ENCODE measurements at regions not wholly inside any gene's neighbourhood (a gene's known extent, or its start where the extent isn't known, plus 50 kb on each side); places are given as distances from the start of the nearest gene placed in this dataset.

- CTCF ChIA-PET, result interaction anchor here (1.1 to 1.4 kb wide), 5 partner anchors 11 to 74 kb away, joined by 3 to 4 read pairs (median 3); no protein-coding TSS in a partner anchor
Observed at GRCh38 chr11:121770939-121771595, 318.3 kb upstream of the SORL1-AS1 start.

GRCh38 chr11:121769191-121769590 lies 316.4 kb upstream of the SORL1-AS1 start:
- POLR2A ChIA-PET, result no interaction called here
- CTCF ChIA-PET, result no interaction called here
- DNase-seq (ENCODE audit: extremely low spot score), result no peak
- TF ChIP-seq CTCF (IDR thresholded peaks at IDR 0.05; ENCODE audit: control extremely low read depth, extremely low read depth, low read depth, missing control alignments), result no peak

More at GRCh38 chr11:121770939-121771595, 318.3 kb upstream of the SORL1-AS1 start:
- DNase-seq (ENCODE audit: extremely low spot score), result no peak
- TF ChIP-seq CTCF (IDR thresholded peaks at IDR 0.05; ENCODE audit: control extremely low read depth, extremely low read depth, low read depth, missing control alignments), result no peak
- POLR2A ChIA-PET, result no interaction called here

GRCh38 chr11:121767433-121767832 lies 314.7 kb upstream of the SORL1-AS1 start:
- TF ChIP-seq CTCF (IDR thresholded peaks at IDR 0.05; ENCODE audit: control extremely low read depth, extremely low read depth, low read depth, missing control alignments), result no peak
- POLR2A ChIA-PET, result no interaction called here
- CTCF ChIA-PET, result no interaction called here
- DNase-seq (ENCODE audit: extremely low spot score), result peak; percentile 69

DNA sequence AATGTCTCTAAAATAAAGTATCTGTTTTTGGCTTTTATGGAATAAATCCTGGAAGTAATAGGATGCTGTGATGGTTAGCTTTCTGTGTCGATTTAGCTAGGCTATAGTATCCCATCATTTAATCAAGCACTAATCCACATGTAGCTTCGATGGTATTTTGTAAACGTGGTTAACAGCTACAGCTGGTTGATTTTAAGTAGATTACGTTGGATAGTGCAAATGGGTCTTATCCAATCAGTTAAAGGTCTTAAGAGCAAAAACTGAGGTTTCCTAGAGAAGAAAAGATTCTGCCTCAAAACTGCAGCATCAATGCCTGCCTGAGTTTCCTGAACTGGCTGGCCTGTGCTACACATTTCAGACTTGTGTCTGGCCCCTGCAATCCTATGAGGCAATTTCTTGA lies 314.2 kb upstream of the SORL1-AS1 start:
- ChIA-PET POLR2A (no interaction called here), CTCF (no interaction called here)
- no peak for TF ChIP-seq CTCF (IDR thresholded peaks at IDR 0.05; ENCODE audit: control extremely low read depth, extremely low read depth, low read depth, missing control alignments)
- no peak for DNase-seq (ENCODE audit: extremely low spot score)

DNA sequence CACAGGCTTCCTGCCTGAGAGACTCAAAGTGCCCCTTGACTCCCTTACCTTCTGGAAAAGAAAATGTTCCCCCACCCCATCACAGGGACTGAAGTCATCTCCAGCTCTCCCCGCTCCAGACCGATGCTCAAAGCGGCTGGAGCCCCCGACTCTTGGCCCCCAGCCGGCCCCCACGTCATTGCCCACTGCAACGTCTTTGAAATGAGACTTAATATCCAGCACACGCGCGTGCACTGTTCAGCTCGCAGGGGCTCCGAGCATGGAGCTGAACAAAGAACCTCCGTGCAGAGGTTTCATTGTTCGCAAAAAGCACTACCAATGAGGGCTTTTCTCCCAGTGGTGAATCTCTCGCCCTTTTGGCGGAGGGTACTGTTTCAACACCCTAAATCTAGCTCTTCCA lies 313.4 kb upstream of the SORL1-AS1 start:
- no peak for TF ChIP-seq CTCF (IDR thresholded peaks at IDR 0.05; ENCODE audit: control extremely low read depth, extremely low read depth, low read depth, missing control alignments)
- ChIA-PET CTCF (interaction anchor here (0.8 kb wide), 1 partner anchor 11 kb away, joined by 3 read pairs; no protein-coding TSS in a partner anchor), POLR2A (no interaction called here)
- DNase-seq (ENCODE audit: extremely low spot score), result no peak

GRCh38 chr11:121763526-121763925 lies 310.8 kb upstream of the SORL1-AS1 start:
- no peak for TF ChIP-seq CTCF (IDR thresholded peaks at IDR 0.05; ENCODE audit: control extremely low read depth, extremely low read depth, low read depth, missing control alignments)
- peak; percentile 70 for DNase-seq (ENCODE audit: extremely low spot score)
- ChIA-PET CTCF (interaction anchor here (1.3 kb wide), 1 partner anchor 9 kb away, joined by 4 read pairs; no protein-coding TSS in a partner anchor), POLR2A (no interaction called here)
